Neural cell (in vitro differentiated cells): ENCODE measurements at regions not wholly inside any gene's neighbourhood (a gene's known extent, or its start where the extent isn't known, plus 50 kb on each side); places are given as distances from the start of the nearest gene placed in this dataset.
"Not testable (repeated sequence)": the region's sequence is repeated elsewhere in the genome, so short reads cannot be mapped to it uniquely, and the experiment has no call there.

Experiments
- H2AFZ ChIP-seq: fragments of 200-600, 300-800 bp; sonication (generic), shearing (Covaris generic); 2 replicates; pipeline ENCODE4 v1.6.0; 2014; ENCODE audit warnings: low read depth, mild to moderate bottlenecking, antibody characterized with exemption, low read length, moderate library complexity
- H3F3A ChIP-seq: fragments of 200-600 bp; shearing (Covaris generic); 2 replicates; pipeline ENCODE4 v1.6.1; 2016; ENCODE audit warnings: mild to moderate bottlenecking, moderate library complexity, mixed read lengths, antibody characterized with exemption, low read length; ENCODE audit not compliant: insufficient read depth, poor library complexity, severe bottlenecking
- H3K27ac ChIP-seq: fragments of 200-600, 300-800 bp; sonication (generic), shearing (Covaris generic); 2 replicates; pipeline ENCODE4 v1.5.1; 2014; ENCODE audit warnings: mild to moderate bottlenecking, low read length, moderate library complexity
- H3K27me3 ChIP-seq: fragments of 300-800, 200-600 bp; sonication (generic), shearing (Covaris generic); 2 replicates; pipeline ENCODE4 v1.6.0; 2014; ENCODE audit warnings: mild to moderate bottlenecking, low read depth, low read length, moderate library complexity; ENCODE audit not compliant: insufficient read depth
- H3K36me3 ChIP-seq: fragments of 300-800, 200-600 bp; sonication (generic), shearing (Covaris generic); 2 replicates; pipeline ENCODE4 v1.5.1; 2014; ENCODE audit warnings: mild to moderate bottlenecking, antibody characterized with exemption, low read length, moderate library complexity; ENCODE audit not compliant: insufficient read depth
- H3K4me2 ChIP-seq: fragments of 300-800, 200-600 bp; sonication (generic), shearing (Covaris generic); 2 replicates; pipeline ENCODE4 v1.6.0; 2014; ENCODE audit warnings: mild to moderate bottlenecking, low read length
- H3K4me3 ChIP-seq: fragments of 300-800, 200-600 bp; sonication (generic), shearing (Covaris generic); 2 replicates; pipeline ENCODE4 v1.5.1; 2014; ENCODE audit warnings: mild to moderate bottlenecking, low read length, moderate library complexity
- H3K79me2 ChIP-seq: fragments of 200-600 bp; shearing (Covaris generic); replicated peaks from 2 replicates; pipeline ENCODE4 v1.6.0; 2014; ENCODE audit warnings: mild to moderate bottlenecking, low read length, moderate library complexity; ENCODE audit not compliant: insufficient read depth
- H3K9ac ChIP-seq: fragments of 300-800, 200-600 bp; sonication (generic), shearing (Covaris generic); 2 replicates; pipeline ENCODE4 v1.6.1; 2016; ENCODE audit warnings: mild to moderate bottlenecking, low read length, mixed read lengths
- H3K9me2 ChIP-seq: fragments of 200-600 bp; shearing (Covaris generic); 2 replicates; pipeline ENCODE4 v1.6.1; 2016; ENCODE audit warnings: mild to moderate bottlenecking, low read length, mixed read lengths; ENCODE audit not compliant: insufficient read depth
- H3K9me3 ChIP-seq: fragments of 200-600, 300-800 bp; sonication (generic), shearing (Covaris generic); 2 replicates; pipeline ENCODE4 v1.6.1; 2016; ENCODE audit warnings: mild to moderate bottlenecking, mixed run types, low read length, moderate library complexity, mixed read lengths
- H4K20me1 ChIP-seq: fragments of 200-600 bp; shearing (Covaris generic); 2 replicates; pipeline ENCODE4 v1.6.1; 2016; ENCODE audit warnings: mild to moderate bottlenecking, mixed run types; ENCODE audit not compliant: insufficient read depth
- EP300 ChIP-seq: fragments of 450-650 bp; conservative IDR thresholded peaks from 2 replicates; pipeline ENCODE4 v1.6.1; 2014; ENCODE audit warnings: antibody characterized with exemption, mild to moderate bottlenecking, moderate library complexity; ENCODE audit not compliant: poor library complexity, severe bottlenecking
- MXI1 ChIP-seq: fragments of 450-650 bp; conservative IDR thresholded peaks from 2 replicates; pipeline ENCODE4 v1.6.1; 2014; ENCODE audit warnings: antibody characterized with exemption, mild to moderate bottlenecking; ENCODE audit not compliant: poor library complexity, severe bottlenecking
- POLR2AphosphoS5 ChIP-seq: IDR thresholded peaks from 2 replicates; pipeline ENCODE4 v1.6.1; 2012
- RAD21 ChIP-seq: fragments of 450-650 bp; conservative IDR thresholded peaks from 2 replicates; pipeline ENCODE4 v1.6.1; 2014; ENCODE audit warnings: antibody characterized with exemption, mild to moderate bottlenecking, moderate library complexity
- SMC3 ChIP-seq: fragments of 450-650 bp; conservative IDR thresholded peaks from 2 replicates; pipeline ENCODE4 v1.6.1; 2014; ENCODE audit warnings: antibody characterized with exemption, mild to moderate bottlenecking, moderate library complexity; ENCODE audit not compliant: poor library complexity
- TAF1 ChIP-seq: IDR thresholded peaks from 2 replicates; pipeline ENCODE4 v1.6.1; 2012; ENCODE audit warnings: low read depth
- TF ChIP-seq, protein P1 (sequence below): fragments of 450-650 bp; IDR thresholded peaks from 2 replicates; pipeline ENCODE4 v1.5.1; 2014; ENCODE audit warnings: antibody characterized with exemption, mild to moderate bottlenecking, moderate library complexity; ENCODE audit not compliant: poor library complexity, severe bottlenecking
- TF ChIP-seq, protein P2 (sequence below): IDR thresholded peaks from 2 replicates; pipeline ENCODE4 v1.6.1; 2012; ENCODE audit warnings: borderline replicate concordance

DNA sequence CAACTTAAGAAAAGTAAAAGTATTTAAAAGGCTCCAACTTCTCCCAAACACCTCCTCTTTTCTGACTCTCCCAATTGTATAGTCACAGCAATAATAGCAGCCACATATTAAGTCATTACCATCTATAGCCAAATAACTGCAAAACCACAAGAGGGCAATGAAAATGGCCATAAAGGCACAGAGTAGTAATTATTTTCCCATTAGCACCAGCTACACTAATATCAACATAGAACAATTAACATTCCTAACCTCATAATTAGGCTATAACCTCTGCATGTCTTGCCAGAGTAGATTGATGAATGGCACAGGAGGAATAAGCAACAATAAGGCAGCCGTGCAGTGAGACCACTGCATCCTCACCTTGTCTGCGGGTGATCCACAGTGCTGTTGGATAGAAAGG lies 226.4 kb upstream of the SERP2 start (continued):
- TF ChIP-seq EP300 (no peak), RAD21 (no peak), SMC3 (no peak), POLR2AphosphoS5 (no peak)

DNA sequence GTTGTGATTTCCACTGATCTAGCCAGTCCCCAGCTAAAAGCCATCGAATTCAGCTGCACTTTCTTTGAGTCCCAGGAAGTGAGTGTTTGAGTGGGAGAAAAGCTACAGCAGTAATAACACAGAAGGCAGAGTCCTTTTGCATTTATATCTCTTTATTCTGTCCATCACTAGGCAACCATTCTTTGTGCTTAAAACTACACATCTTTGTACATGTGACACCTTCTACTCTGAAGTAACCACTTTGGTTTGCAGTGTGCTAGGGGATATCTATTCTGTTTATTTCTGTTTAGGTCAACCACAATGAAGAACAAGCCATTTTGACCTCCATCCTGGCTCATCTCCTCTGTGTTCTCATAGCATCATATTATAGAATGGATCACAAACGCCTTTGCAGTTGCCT lies 226.0 kb upstream of the SERP2 start:
- Histone ChIP-seq H3F3A (no peaks in the 10 kb centered on the region), H3K4me2 (no peak overlapping the region), H3K9me2 (no peaks in the 10 kb centered on the region), H3K9me3 (no peaks in the 10 kb centered on the region), H4K20me1 (no peaks in the 10 kb centered on the region), H3K27me3 (no peaks in the 10 kb centered on the region), H3K27ac (peak overlapping the region; percentile 13), H3K79me2 (no peaks in the 10 kb centered on the region), H2AFZ (no peak overlapping the region), H3K9ac (no peak overlapping the region), H3K36me3 (no peaks in the 10 kb centered on the region), H3K4me3 (no peak overlapping the region)
- TF ChIP-seq, protein P1, sequence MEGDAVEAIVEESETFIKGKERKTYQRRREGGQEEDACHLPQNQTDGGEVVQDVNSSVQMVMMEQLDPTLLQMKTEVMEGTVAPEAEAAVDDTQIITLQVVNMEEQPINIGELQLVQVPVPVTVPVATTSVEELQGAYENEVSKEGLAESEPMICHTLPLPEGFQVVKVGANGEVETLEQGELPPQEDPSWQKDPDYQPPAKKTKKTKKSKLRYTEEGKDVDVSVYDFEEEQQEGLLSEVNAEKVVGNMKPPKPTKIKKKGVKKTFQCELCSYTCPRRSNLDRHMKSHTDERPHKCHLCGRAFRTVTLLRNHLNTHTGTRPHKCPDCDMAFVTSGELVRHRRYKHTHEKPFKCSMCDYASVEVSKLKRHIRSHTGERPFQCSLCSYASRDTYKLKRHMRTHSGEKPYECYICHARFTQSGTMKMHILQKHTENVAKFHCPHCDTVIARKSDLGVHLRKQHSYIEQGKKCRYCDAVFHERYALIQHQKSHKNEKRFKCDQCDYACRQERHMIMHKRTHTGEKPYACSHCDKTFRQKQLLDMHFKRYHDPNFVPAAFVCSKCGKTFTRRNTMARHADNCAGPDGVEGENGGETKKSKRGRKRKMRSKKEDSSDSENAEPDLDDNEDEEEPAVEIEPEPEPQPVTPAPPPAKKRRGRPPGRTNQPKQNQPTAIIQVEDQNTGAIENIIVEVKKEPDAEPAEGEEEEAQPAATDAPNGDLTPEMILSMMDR: no peak
- TF ChIP-seq RAD21: no peak
- TF ChIP-seq SMC3: no peak
- TF ChIP-seq, protein P2, sequence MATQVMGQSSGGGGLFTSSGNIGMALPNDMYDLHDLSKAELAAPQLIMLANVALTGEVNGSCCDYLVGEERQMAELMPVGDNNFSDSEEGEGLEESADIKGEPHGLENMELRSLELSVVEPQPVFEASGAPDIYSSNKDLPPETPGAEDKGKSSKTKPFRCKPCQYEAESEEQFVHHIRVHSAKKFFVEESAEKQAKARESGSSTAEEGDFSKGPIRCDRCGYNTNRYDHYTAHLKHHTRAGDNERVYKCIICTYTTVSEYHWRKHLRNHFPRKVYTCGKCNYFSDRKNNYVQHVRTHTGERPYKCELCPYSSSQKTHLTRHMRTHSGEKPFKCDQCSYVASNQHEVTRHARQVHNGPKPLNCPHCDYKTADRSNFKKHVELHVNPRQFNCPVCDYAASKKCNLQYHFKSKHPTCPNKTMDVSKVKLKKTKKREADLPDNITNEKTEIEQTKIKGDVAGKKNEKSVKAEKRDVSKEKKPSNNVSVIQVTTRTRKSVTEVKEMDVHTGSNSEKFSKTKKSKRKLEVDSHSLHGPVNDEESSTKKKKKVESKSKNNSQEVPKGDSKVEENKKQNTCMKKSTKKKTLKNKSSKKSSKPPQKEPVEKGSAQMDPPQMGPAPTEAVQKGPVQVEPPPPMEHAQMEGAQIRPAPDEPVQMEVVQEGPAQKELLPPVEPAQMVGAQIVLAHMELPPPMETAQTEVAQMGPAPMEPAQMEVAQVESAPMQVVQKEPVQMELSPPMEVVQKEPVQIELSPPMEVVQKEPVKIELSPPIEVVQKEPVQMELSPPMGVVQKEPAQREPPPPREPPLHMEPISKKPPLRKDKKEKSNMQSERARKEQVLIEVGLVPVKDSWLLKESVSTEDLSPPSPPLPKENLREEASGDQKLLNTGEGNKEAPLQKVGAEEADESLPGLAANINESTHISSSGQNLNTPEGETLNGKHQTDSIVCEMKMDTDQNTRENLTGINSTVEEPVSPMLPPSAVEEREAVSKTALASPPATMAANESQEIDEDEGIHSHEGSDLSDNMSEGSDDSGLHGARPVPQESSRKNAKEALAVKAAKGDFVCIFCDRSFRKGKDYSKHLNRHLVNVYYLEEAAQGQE: no peak
- no peak for TF ChIP-seq POLR2AphosphoS5
- no peak for TF ChIP-seq MXI1
- TF ChIP-seq EP300: no peak

DNA sequence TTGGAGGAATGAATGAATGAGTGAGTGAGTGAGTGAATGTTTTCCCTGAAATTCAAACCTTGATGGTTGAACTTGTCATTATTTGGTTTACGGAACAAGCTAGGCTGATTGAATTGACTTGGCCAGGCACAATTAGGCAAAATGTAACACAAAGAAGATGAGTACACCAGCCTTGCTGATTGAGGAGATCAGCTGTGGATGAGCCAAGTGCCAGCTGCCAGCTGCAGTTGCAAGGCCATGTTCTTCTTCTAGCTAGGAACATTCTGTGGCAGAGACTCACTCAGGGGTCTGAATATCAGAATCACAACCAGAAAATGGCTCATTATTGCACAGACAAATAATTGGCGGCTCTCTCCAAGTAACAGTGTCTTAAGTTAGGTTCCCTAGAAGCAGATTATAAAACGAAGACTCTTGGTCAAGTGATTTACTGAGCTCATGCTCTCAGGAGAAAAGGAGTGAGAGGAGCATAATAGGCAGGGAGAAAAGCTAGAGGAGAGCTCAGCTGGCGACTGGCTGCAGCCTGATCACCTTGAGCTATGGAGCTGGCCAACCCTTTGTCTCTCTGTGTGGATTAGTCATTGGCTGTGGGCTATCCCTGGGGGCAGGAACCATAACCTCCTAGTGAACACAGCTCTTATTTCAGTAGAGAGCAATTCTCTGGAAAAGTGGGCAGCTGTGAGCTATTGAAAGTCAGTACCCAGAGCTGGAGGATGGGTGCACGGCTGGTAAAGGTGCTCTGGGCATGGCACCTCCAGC lies 225.3 kb upstream of the SERP2 start:
- H3K36me3 ChIP-seq: no peaks in the 10 kb centered on the region
- no peaks in the 10 kb centered on the region for H3K27me3 ChIP-seq
- H3K4me3 ChIP-seq: no peak overlapping the region
- no peaks in the 10 kb centered on the region for H3F3A ChIP-seq
- H2AFZ ChIP-seq: no peak overlapping the region
- no peak overlapping the region for H3K4me2 ChIP-seq
- H3K27ac ChIP-seq: peak overlapping the region; percentile 13
- no peaks in the 10 kb centered on the region for H3K9me2 ChIP-seq
- no peak for TF ChIP-seq TAF1
- no peak for TF ChIP-seq SMC3
- TF ChIP-seq, protein P2: no peak
- no peak overlapping the region for H3K9ac ChIP-seq
- no peaks in the 10 kb centered on the region for H3K9me3 ChIP-seq
- H4K20me1 ChIP-seq: no peaks in the 10 kb centered on the region
- no peaks in the 10 kb centered on the region for H3K79me2 ChIP-seq

DNA sequence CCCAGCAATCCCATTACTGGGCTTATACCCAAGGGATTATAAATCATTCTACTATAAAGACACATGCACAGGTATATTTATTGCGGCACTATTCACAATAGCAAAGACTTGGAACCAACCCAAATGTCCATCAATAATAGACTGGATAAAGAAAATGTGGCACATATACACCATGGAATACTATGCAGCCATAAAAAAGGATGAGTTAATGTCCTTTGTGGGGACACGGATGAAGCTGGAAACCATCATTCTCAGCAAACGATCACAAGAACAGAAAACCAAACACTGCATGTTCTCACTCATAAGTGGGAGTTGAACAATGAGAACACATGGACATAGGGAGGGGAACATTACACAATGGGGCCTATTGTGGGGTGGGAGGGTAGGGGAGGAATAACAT lies 224.4 kb upstream of the SERP2 start:
- H3K79me2 ChIP-seq, H2AFZ ChIP-seq, H4K20me1 ChIP-seq, H3K9me3 ChIP-seq, H3K9me2 ChIP-seq, H3F3A ChIP-seq, H3K9ac ChIP-seq, H3K27ac ChIP-seq, H3K4me3 ChIP-seq, H3K4me2 ChIP-seq, H3K36me3 ChIP-seq, H3K27me3 ChIP-seq: not testable (repeated sequence)
